NCI-H187 treated with DMSO at 0.1 percent for 48 hours (cell line): ENCODE measurements at regions not wholly inside any gene's neighbourhood (a gene's known extent, or its start where the extent isn't known, plus 50 kb on each side); places are given as distances from the start of the nearest gene placed in this dataset.

Source experiments
- DNase-seq: peaks from one replicate; lab custom pipeline; 2025; lab: John Stamatoyannopoulos, UW

GRCh38 chr3:61311044-61311443 is 59.8 kb upstream of the FHIT start:
- no peak for DNase-seq

GRCh38 chr3:61315871-61316270 is 64.6 kb upstream of the FHIT start:
- DNase-seq = no peak

GRCh38 chr3:61323094-61323493 is 71.8 kb upstream of the FHIT start:
- no peak for DNase-seq

- no peak for DNase-seq
These were observed 80.8 kb upstream of the FHIT start for GRCh38 chr3:61331929-61332552.

- DNase-seq = no peak
These were observed 82.1 kb upstream of the FHIT start for GRCh38 chr3:61333192-61333961.

GRCh38 chr3:61334783-61335182 is 83.5 kb upstream of the FHIT start:
- no peak for DNase-seq

GRCh38 chr3:61340931-61341461 is 89.7 kb upstream of the FHIT start:
- no peak for DNase-seq

- DNase-seq = no peak
These were observed 92.3 kb upstream of the FHIT start for GRCh38 chr3:61343543-61343942.

GRCh38 chr3:61345020-61345419 is 93.8 kb upstream of the FHIT start:
- DNase-seq = no peak

GRCh38 chr3:61347981-61348380 is 96.7 kb upstream of the FHIT start:
- no peak for DNase-seq

GRCh38 chr3:61349717-61350116 is 98.5 kb upstream of the FHIT start:
- DNase-seq = no peak

- DNase-seq = no peak
These were observed 99.6 kb upstream of the FHIT start for GRCh38 chr3:61350782-61351309.

- no peak for DNase-seq
These were observed 101.1 kb upstream of the FHIT start for GRCh38 chr3:61352306-61352705.

GRCh38 chr3:61353382-61353781 is 102.1 kb upstream of the FHIT start:
- DNase-seq = no peak

GRCh38 chr3:61354604-61355003 is 103.4 kb upstream of the FHIT start:
- no peak for DNase-seq

GRCh38 chr3:61356685-61357084 is 105.4 kb upstream of the FHIT start:
- no peak for DNase-seq

GRCh38 chr3:61357902-61358301 is 106.7 kb upstream of the FHIT start:
- DNase-seq = no peak

GRCh38 chr3:61358364-61358763 is 107.1 kb upstream of the FHIT start:
- no peak for DNase-seq

GRCh38 chr3:61360297-61360965 is 109.2 kb upstream of the FHIT start:
- DNase-seq = no peak

GRCh38 chr3:61369678-61370077 is 118.4 kb upstream of the FHIT start:
- no peak for DNase-seq

- DNase-seq = no peak
These were observed 119.9 kb upstream of the FHIT start for GRCh38 chr3:61371123-61371522.

GRCh38 chr3:61372723-61373122 is 121.5 kb upstream of the FHIT start:
- no peak for DNase-seq

- no peak for DNase-seq
These were observed 127.1 kb upstream of the FHIT start for GRCh38 chr3:61378311-61378710.
